Skeletal muscle satellite cell (primary cell): ENCODE measurements at regions not wholly inside any gene's neighbourhood (a gene's known extent, or its start where the extent isn't known, plus 50 kb on each side); places are given as distances from the start of the nearest gene placed in this dataset.
"Not testable (repeated sequence)": the region's sequence is repeated elsewhere in the genome, so short reads cannot be mapped to it uniquely, and the experiment has no call there.

ENCODE experiments used
- H3K27me3 ChIP-seq: 2 replicates; pipeline ENCODE4 v1.7.0; 2013; ENCODE audit warnings: low read length; ENCODE audit not compliant: control insufficient read depth, insufficient read depth
- H3K36me3 ChIP-seq: 2 replicates; pipeline ENCODE4 v1.7.0; 2013; ENCODE audit warnings: mild to moderate bottlenecking, control low read depth, low read length; ENCODE audit not compliant: insufficient read depth
- H3K4me1 ChIP-seq: 2 replicates; pipeline ENCODE4 v1.7.0; 2013; ENCODE audit warnings: low read length; ENCODE audit not compliant: control insufficient read depth, insufficient read depth
- H3K4me2 ChIP-seq: 2 replicates; pipeline ENCODE4 v1.7.0; 2013; ENCODE audit warnings: mild to moderate bottlenecking, low read length
- H3K4me3 ChIP-seq: 2 replicates; pipeline ENCODE4 v1.7.0; 2013; ENCODE audit warnings: low read length
- H3K9ac ChIP-seq: 2 replicates; pipeline ENCODE4 v1.7.0; 2013; ENCODE audit warnings: mild to moderate bottlenecking, low read depth, low read length, moderate library complexity
- H3K9me3 ChIP-seq: replicated peaks from 2 replicates; pipeline ENCODE4 v1.7.0; 2013; ENCODE audit warnings: mild to moderate bottlenecking, control low read depth, low read length

GRCh38 chr5:9813305-9813704 lies 183.2 kb upstream of the TAS2R1 start:
- Histone ChIP-seq H3K27me3 (no peaks in the 10 kb centered on the region), H3K4me2 (no peak overlapping the region), H3K9me3 (no peaks in the 10 kb centered on the region), H3K9ac (no peak overlapping the region), H3K4me3 (no peak overlapping the region), H3K4me1 (no peaks in the 10 kb centered on the region), H3K36me3 (no peaks in the 10 kb centered on the region)

GRCh38 chr5:9807366-9807765 lies 177.2 kb upstream of the TAS2R1 start:
- not testable (repeated sequence) for H3K4me2 ChIP-seq, H3K4me3 ChIP-seq, H3K27me3 ChIP-seq, H3K9ac ChIP-seq, H3K9me3 ChIP-seq, H3K36me3 ChIP-seq, H3K4me1 ChIP-seq

DNA sequence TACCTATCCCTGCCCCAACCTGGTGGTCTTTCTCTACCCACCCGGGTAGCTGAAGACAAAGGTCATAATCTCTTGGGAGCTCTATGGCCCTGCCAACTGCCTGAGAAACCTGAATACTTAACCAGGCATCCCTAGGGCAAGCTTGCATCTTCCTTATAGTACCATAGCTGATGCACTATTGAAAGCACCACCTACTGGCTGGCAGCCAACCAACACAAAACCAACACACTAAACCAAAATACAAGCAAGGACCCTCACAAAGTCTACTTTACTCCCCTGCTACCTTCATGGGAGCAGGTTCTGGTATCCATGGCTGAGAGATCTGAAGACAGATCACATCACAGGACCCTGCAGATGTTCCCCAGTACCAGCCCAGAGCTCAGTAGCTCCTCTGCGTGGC lies 171.8 kb upstream of the TAS2R1 start:
- no peaks in the 10 kb centered on the region for H3K9me3 ChIP-seq
- H3K4me1 ChIP-seq = no peaks in the 10 kb centered on the region
- H3K27me3 ChIP-seq = no peaks in the 10 kb centered on the region

GRCh38 chr5:9799606-9800005 lies 169.5 kb upstream of the TAS2R1 start:
- no peak overlapping the region for H3K4me2 ChIP-seq
- H3K9me3 ChIP-seq = no peaks in the 10 kb centered on the region
- no peaks in the 10 kb centered on the region for H3K4me1 ChIP-seq
- no peak overlapping the region for H3K9ac ChIP-seq
- no peak overlapping the region for H3K4me3 ChIP-seq
- H3K36me3 ChIP-seq = no peaks in the 10 kb centered on the region
- H3K27me3 ChIP-seq = no peaks in the 10 kb centered on the region

More for the DNA sequence above, 171.8 kb upstream of the TAS2R1 start:
- Histone ChIP-seq H3K4me2 (no peak overlapping the region), H3K36me3 (no peaks in the 10 kb centered on the region), H3K4me3 (no peak overlapping the region), H3K9ac (no peak overlapping the region)

- Histone ChIP-seq H3K9me3 (no peaks in the 10 kb centered on the region), H3K36me3 (no peaks in the 10 kb centered on the region), H3K4me1 (no peaks in the 10 kb centered on the region), H3K27me3 (peaks cover 16% of the 10 kb centered on the region), H3K4me3 (no peak overlapping the region), H3K4me2 (no peak overlapping the region), H3K9ac (no peak overlapping the region)
These were observed 160.1 kb upstream of the TAS2R1 start for GRCh38 chr5:9790276-9790675.

DNA sequence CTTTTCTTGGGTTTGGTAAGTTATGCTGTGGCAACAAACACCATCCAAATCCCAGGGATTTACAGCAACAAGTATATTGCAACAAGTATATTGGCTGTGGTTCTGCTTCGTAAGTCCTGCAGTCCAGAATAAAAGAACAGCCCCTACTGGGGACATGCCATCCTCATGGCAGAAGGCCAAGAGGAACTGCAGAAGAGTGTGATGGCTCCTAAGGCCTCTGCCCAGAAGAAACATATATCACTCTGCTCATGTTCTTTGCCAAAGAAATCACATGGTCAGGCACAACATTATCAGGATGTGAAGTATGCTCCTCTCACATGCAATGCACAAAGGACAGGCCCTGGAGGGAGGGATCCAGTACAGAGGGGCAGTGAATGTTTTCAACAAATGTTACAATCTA lies 159.6 kb upstream of the TAS2R1 start:
- Histone ChIP-seq H3K9ac (no peak overlapping the region), H3K4me3 (no peak overlapping the region), H3K36me3 (no peaks in the 10 kb centered on the region), H3K4me2 (no peak overlapping the region), H3K27me3 (peaks cover 16% of the 10 kb centered on the region), H3K4me1 (no peaks in the 10 kb centered on the region), H3K9me3 (no peaks in the 10 kb centered on the region)

DNA sequence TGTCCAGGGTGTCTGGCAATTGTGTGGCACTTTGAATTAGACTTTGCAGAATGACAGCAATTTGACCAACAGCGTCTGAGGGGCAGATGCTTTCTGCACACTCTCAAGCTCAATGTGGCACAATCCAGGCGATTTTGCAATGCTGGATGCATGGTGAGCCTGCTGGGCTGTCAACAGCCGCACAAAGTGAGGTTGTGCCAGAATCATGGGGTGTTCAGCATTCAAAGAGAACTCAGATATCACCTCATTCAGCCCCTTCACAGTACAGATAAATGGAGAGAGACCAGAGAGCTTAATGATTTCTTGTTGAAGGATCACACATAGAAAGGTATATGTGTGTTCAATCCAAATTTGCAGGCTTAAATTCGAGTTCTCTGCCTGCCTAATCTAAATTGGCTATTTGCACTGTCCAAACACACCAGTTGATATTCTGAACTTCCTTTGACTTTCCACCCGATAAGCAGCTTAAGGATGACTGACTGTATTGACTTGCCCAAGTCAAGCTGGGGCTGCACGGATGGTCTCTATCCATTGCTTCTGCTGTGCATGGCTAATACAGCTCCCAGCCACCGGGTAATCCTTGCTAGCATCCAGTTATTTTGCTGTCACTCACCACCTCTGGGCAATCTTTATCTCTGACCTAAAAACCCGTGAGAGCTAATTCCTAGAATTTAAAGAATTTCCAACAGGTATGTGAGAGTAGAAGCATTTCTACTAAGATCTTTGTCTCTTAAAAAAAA lies 157.9 kb upstream of the TAS2R1 start:
- H3K9me3 ChIP-seq = no peaks in the 10 kb centered on the region

GRCh38 chr5:9786380-9787360 lies 156.5 kb upstream of the TAS2R1 start:
- Histone ChIP-seq H3K9me3 (no peaks in the 10 kb centered on the region), H3K9ac (no peak overlapping the region), H3K4me3 (no peak overlapping the region), H3K36me3 (no peaks in the 10 kb centered on the region), H3K27me3 (peaks cover 16% of the 10 kb centered on the region), H3K4me1 (no peaks in the 10 kb centered on the region), H3K4me2 (no peak overlapping the region)

More for the DNA sequence above, 157.9 kb upstream of the TAS2R1 start:
- no peaks in the 10 kb centered on the region for H3K4me1 ChIP-seq
- H3K4me3 ChIP-seq = no peak overlapping the region
- no peak overlapping the region for H3K4me2 ChIP-seq
- no peaks in the 10 kb centered on the region for H3K36me3 ChIP-seq
- H3K9ac ChIP-seq = no peak overlapping the region
- H3K27me3 ChIP-seq = peaks cover 16% of the 10 kb centered on the region

- H3K27me3 ChIP-seq = peaks cover 16% of the 10 kb centered on the region
- no peaks in the 10 kb centered on the region for H3K4me1 ChIP-seq
- no peaks in the 10 kb centered on the region for H3K36me3 ChIP-seq
- H3K4me2 ChIP-seq = no peak overlapping the region
- no peak overlapping the region for H3K9ac ChIP-seq
- no peaks in the 10 kb centered on the region for H3K9me3 ChIP-seq
- H3K4me3 ChIP-seq = no peak overlapping the region
These were observed 155.6 kb upstream of the TAS2R1 start for GRCh38 chr5:9785751-9786150.

DNA sequence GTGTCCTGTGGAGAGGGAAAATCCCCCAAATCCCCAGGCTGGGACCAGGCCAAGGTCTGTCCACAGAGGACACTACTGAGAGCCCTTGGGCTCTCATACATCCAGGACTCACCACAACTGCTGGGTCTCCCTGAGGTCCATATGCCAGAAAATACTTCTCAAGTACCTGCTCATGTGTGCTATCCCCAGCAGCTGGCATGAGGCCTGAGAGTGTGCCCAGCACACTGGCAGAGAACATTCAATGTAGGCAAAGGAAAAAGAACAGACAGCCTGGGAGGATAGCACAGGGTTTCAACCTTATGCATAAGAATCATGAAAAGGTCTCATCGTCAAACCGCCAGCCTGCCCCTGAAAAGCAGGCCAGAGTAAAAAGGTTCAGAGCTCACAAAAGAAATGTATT lies 154.1 kb upstream of the TAS2R1 start:
- Histone ChIP-seq H3K36me3 (no peaks in the 10 kb centered on the region), H3K4me2 (no peak overlapping the region), H3K4me1 (no peaks in the 10 kb centered on the region), H3K9me3 (no peaks in the 10 kb centered on the region), H3K9ac (no peak overlapping the region), H3K27me3 (peaks cover 15% of the 10 kb centered on the region), H3K4me3 (no peak overlapping the region)

GRCh38 chr5:9782826-9783560 lies 152.8 kb upstream of the TAS2R1 start:
- Histone ChIP-seq H3K4me3 (no peak overlapping the region), H3K9me3 (no peaks in the 10 kb centered on the region), H3K27me3 (peaks cover 7% of the 10 kb centered on the region), H3K36me3 (no peaks in the 10 kb centered on the region), H3K9ac (no peak overlapping the region), H3K4me1 (no peaks in the 10 kb centered on the region), H3K4me2 (no peak overlapping the region)
